IMR-90 (cell line): ENCODE measurements at regions not wholly inside any gene's neighbourhood (a gene's known extent, or its start where the extent isn't known, plus 50 kb on each side); places are given as distances from the start of the nearest gene placed in this dataset.

Experiments
- ATAC-seq: fragments of 200-7000 bp; cut with Tn5 transposase; 2 replicates; pipeline ENCODE4 v1.9.1; 2020; ENCODE audit warnings: low read depth, mild to moderate bottlenecking, moderate library complexity
- BruUV-seq: library from RNA; stranded (reverse); fragments of 400-500 nt; replicated peaks from 2 replicates; lab custom pipeline; 2021; lab: Mats Ljungman, UMichigan
- CTCF ChIA-PET: fragments of 300-600 bp; formaldehyde crosslinking; extraction: SDS; loops from one replicate; lab custom pipeline; 2021; ENCODE audit warnings: antibody characterized with exemption; lab: Yijun Ruan, JAX
- POLR2A ChIA-PET: fragments of 300-600 bp; sonication (Branson Sonifier 250); formaldehyde crosslinking; loops from one replicate; lab custom pipeline; 2022; ENCODE audit warnings: antibody characterized with exemption; ENCODE audit not compliant: unreplicated experiment; lab: Charles Lee
- DNase-seq: peaks from one replicate; pipeline ENCODE4 v3.0.0; 2013
- H2AFZ ChIP-seq: replicated peaks from 2 replicates; pipeline ENCODE3; 2013; ENCODE audit warnings: low read length, mild to moderate bottlenecking; ENCODE audit not compliant: poor library complexity
- H2AK5ac ChIP-seq: 2 replicates; pipeline ENCODE4 v1.6.1; 2013; ENCODE audit warnings: low read depth, low read length, inconsistent platforms
- H2AK9ac ChIP-seq: replicated peaks from 2 replicates; pipeline ENCODE3; 2013; ENCODE audit warnings: mild to moderate bottlenecking, low read depth, low read length, moderate library complexity; ENCODE audit not compliant: poor library complexity
- H2BK120ac ChIP-seq: 2 replicates; pipeline ENCODE4 v1.6.1; 2013; ENCODE audit warnings: low read depth, low read length, inconsistent platforms
- H2BK15ac ChIP-seq: 3 replicates; pipeline ENCODE4 v1.6.1; 2013; ENCODE audit warnings: low read depth, low read length, inconsistent platforms
- H2BK20ac ChIP-seq: 2 replicates; pipeline ENCODE4 v1.6.1; 2013; ENCODE audit warnings: low read depth, mild to moderate bottlenecking, inconsistent platforms, low read length, moderate library complexity
- H2BK5ac ChIP-seq: 2 replicates; pipeline ENCODE4 v1.6.1; 2013; ENCODE audit warnings: mild to moderate bottlenecking, low read depth, low read length, inconsistent platforms; ENCODE audit not compliant: poor library complexity, severe bottlenecking
- H3K14ac ChIP-seq: replicated peaks from 2 replicates; pipeline ENCODE4 v1.6.1; 2013; ENCODE audit warnings: low read depth, low read length, inconsistent platforms
- H3K18ac ChIP-seq: 2 replicates; pipeline ENCODE4 v1.6.1; 2013; ENCODE audit warnings: low read depth, low read length, control low read depth
- H3K23ac ChIP-seq: 2 replicates; pipeline ENCODE4 v1.6.1; 2013; ENCODE audit warnings: low read depth, low read length, inconsistent platforms
- H3K27ac ChIP-seq: 2 replicates; pipeline ENCODE4 v1.5.1; 2013; ENCODE audit warnings: mild to moderate bottlenecking, control low read depth, low read length; ENCODE audit not compliant: insufficient read depth
- H3K27me3 ChIP-seq: 2 replicates; pipeline ENCODE4 v1.6.1; 2013; ENCODE audit warnings: low read length; ENCODE audit not compliant: control insufficient read depth, insufficient read depth
- H3K36me3 ChIP-seq: 2 replicates; pipeline ENCODE4 v1.6.1; 2013; ENCODE audit warnings: low read length, mixed read lengths; ENCODE audit not compliant: control insufficient read depth, insufficient read depth
- H3K4ac ChIP-seq: 2 replicates; pipeline ENCODE4 v1.6.1; 2013; ENCODE audit warnings: low read depth, low read length, inconsistent platforms
- H3K4me1 ChIP-seq: 2 replicates; pipeline ENCODE4 v1.6.1; 2013; ENCODE audit warnings: low read length, mixed read lengths; ENCODE audit not compliant: control insufficient read depth, insufficient read depth
- H3K4me2 ChIP-seq: 2 replicates; pipeline ENCODE4 v1.6.1; 2013; ENCODE audit warnings: low read depth, mild to moderate bottlenecking, control low read depth, low read length, moderate library complexity
- H3K4me3 ChIP-seq: 2 replicates; pipeline ENCODE4 v1.5.1; 2013; ENCODE audit warnings: low read depth, mild to moderate bottlenecking, control low read depth, low read length, moderate library complexity; ENCODE audit not compliant: insufficient read depth
- H3K56ac ChIP-seq: 2 replicates; pipeline ENCODE4 v1.6.1; 2013; ENCODE audit warnings: low read length, inconsistent platforms; ENCODE audit not compliant: insufficient read depth; ENCODE audit errors: extremely low read depth
- H3K79me1 ChIP-seq, 2 experiments: 2 replicates each; pipeline ENCODE4 v1.6.1; 2013; ENCODE audit warnings: low read length in 2 of 2, inconsistent platforms in 1 of 2, low read depth in 1 of 2
- H3K9ac ChIP-seq: 2 replicates; pipeline ENCODE4 v1.6.1; 2013; ENCODE audit warnings: low read depth, low read length, control low read depth
- H3K9me1 ChIP-seq: 2 replicates; pipeline ENCODE4 v1.6.1; 2013; ENCODE audit warnings: low read length, inconsistent platforms; ENCODE audit not compliant: insufficient read depth
- H3K9me3 ChIP-seq: 2 replicates; pipeline ENCODE4 v1.6.1; 2013; ENCODE audit warnings: low read length; ENCODE audit not compliant: control insufficient read depth, insufficient read depth
- H4K20me1 ChIP-seq: 2 replicates; pipeline ENCODE4 v1.6.1; 2013; ENCODE audit warnings: low read length, inconsistent platforms; ENCODE audit not compliant: insufficient read depth
- H4K5ac ChIP-seq: 2 replicates; pipeline ENCODE4 v1.6.1; 2013; ENCODE audit warnings: mild to moderate bottlenecking, low read depth, low read length, control low read depth
- H4K8ac ChIP-seq, 2 experiments: 2 replicates each; pipeline ENCODE4 v1.6.1; 2013; ENCODE audit warnings: low read depth in 2 of 2, low read length in 2 of 2, control low read depth in 1 of 2, inconsistent platforms in 1 of 2
- H4K91ac ChIP-seq: 2 replicates; pipeline ENCODE4 v1.6.1; 2013; ENCODE audit warnings: low read depth, low read length, inconsistent platforms; ENCODE audit not compliant: insufficient read depth
- CHD1 ChIP-seq: IDR thresholded peaks from 2 replicates; pipeline ENCODE4 v1.6.1; 2012; ENCODE audit warnings: low read depth, low read length, improper control_type of control experiment
- NFE2L2 ChIP-seq: fragments of 150-350 bp; IDR thresholded peaks from 2 replicates; pipeline ENCODE4 v1.6.1; 2016; ENCODE audit warnings: low read depth, mild to moderate bottlenecking, low read length
- RFX5 ChIP-seq: IDR thresholded peaks from 2 replicates; pipeline ENCODE4 v1.8.0; 2012; ENCODE audit warnings: low read depth, mild to moderate bottlenecking, low read length, moderate library complexity
- SMC3 ChIP-seq: fragments of 150-350 bp; IDR thresholded peaks from 2 replicates; pipeline ENCODE4 v1.6.1; 2016; ENCODE audit warnings: low read depth, mild to moderate bottlenecking, antibody characterized with exemption, low read length, moderate library complexity
- WGBS, 2 experiments: methylation state at CpG; one replicate each; pipeline versions ENCODE4 v1.1.5 to v1.1.7; 2013; ENCODE audit warnings: missing lambda C conversion rate in 2 of 2; ENCODE audit not compliant: insufficient read length in 1 of 2; ENCODE audit errors: extremely low coverage in 2 of 2; 5-methylcytosine and 5-hydroxymethylcytosine counted together
- dilution Hi-C: fragments of 300-500 bp; cut with HindIII; formaldehyde crosslinking; loops from one replicate; pipeline ENCODE4 v1.14.3; 2018; ENCODE audit warnings: low sequenced_read_pairs; ENCODE audit not compliant: unreplicated experiment
- in situ Hi-C: fragments of 300-500 bp; cut with MboI; formaldehyde crosslinking; loops from 3 replicates; pipeline ENCODE4 v1.14.3; 2019; ENCODE audit warnings: low sequenced_read_pairs, inconsistent platforms, mixed read lengths
- intact Hi-C: fragments of 100-400 bp; cut with micrococcal nuclease; formaldehyde crosslinking; loops from 2 replicates; pipeline ENCODE4 v1.10.0; 2022

DNA sequence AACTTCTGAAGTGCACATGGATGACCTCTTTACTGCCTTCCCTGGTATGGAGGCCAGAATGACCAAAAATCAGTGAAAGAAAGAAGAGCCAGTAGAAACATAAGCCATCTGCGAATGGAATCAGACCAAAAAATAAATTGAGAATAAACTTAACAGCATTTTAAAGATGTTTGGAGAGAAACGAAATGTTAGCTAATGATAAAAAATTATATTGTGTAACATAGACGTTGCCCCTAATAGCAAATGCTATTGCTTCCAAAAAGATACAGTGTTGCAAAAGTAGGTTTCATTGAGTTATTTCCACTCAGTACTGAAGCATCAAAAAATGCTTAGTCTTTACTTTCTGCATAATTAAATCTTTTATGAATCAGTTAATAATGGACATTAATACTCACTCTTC lies 371.7 kb downstream of the LIG4 start:
- no peak overlapping the region for H3K18ac ChIP-seq
- H3K27ac ChIP-seq: no peak overlapping the region
- peaks cover 29% of the 10 kb centered on the region for H4K20me1 ChIP-seq
- no peaks in the 10 kb centered on the region for H3K36me3 ChIP-seq
- ChIA-PET CTCF (no interaction called here), POLR2A (no interaction called here)
- no TSS peak for BruUV-seq
- peaks cover 11% of the 10 kb centered on the region for H3K9me1 ChIP-seq
- H2AFZ ChIP-seq: no peak overlapping the region
- H4K8ac ChIP-seq: 0 out of 4 replicates have a peak overlapping the region, but pooled peaks of 1 of the 2 experiments have one; percentile 24
- H3K14ac ChIP-seq: 0 out of 2 replicates have a peak overlapping the region, but pooled peaks have one; percentile 40
- 0 out of 2 replicates have a peak overlapping the region, but pooled peaks have one; percentile 39 for H2BK120ac ChIP-seq
- no peak overlapping the region for H4K5ac ChIP-seq
- no peak for DNase-seq
- H2BK20ac ChIP-seq: 0 out of 2 replicates have a peak overlapping the region, but pooled peaks have one; percentile 39
- no CpG with 5 or more reads among the region's 3 CpGs for WGBS, 2 experiments
- no peak for ATAC-seq
- peaks cover 10% of the 10 kb centered on the region for H3K4me1 ChIP-seq
- TF ChIP-seq RFX5 (no peak), CHD1 (no peak), NFE2L2 (no peak), SMC3 (no peak)
- no peak overlapping the region for H3K4me2 ChIP-seq
- no peak overlapping the region for H3K56ac ChIP-seq
- 0 out of 2 replicates have a peak overlapping the region, but pooled peaks have one; percentile 11 for H3K23ac ChIP-seq
- H4K91ac ChIP-seq: no peak overlapping the region
- H3K9me3 ChIP-seq: no peaks in the 10 kb centered on the region
- H2AK9ac ChIP-seq: no peak overlapping the region
- H2BK5ac ChIP-seq: no peak overlapping the region
- H3K27me3 ChIP-seq: no peaks in the 10 kb centered on the region
- H3K9ac ChIP-seq: no peak overlapping the region
- peaks cover 20 to 51% of the 10 kb centered on the region in 2 experiments for H3K79me1 ChIP-seq
- no peak overlapping the region for H2AK5ac ChIP-seq
- H3K4me3 ChIP-seq: no peak overlapping the region
- 0 out of 2 replicates have a peak overlapping the region, but pooled peaks have one; percentile 11 for H3K4ac ChIP-seq
- dilution Hi-C loops: no loop called here
- no peak overlapping the region for H2BK15ac ChIP-seq
- in situ Hi-C loops: no loop called here
- intact Hi-C loops: loop anchor here (5.0 kb wide), 1 partner anchor 101 kb away; no protein-coding TSS in a partner anchor
